HG03457 (cell line): ENCODE measurements at regions not wholly inside any gene's neighbourhood (a gene's known extent, or its start where the extent isn't known, plus 50 kb on each side); places are given as distances from the start of the nearest gene placed in this dataset.

Experiments used
- ATAC-seq: cut with Tn5 transposase; IDR thresholded peaks from one replicate; pipeline ENCODE4 v1.9.1; 2021; ENCODE audit warnings: moderate number of reproducible peaks; ENCODE audit not compliant: unreplicated experiment

- ATAC-seq, result no peak
Measured at GRCh38 chr10:33126742-33127141, 168.7 kb upstream of the ITGB1 start.

GRCh38 chr10:33125522-33126517, 167.8 kb upstream of the ITGB1 start:
- no peak for ATAC-seq

- no peak for ATAC-seq
Measured at GRCh38 chr10:33125111-33125510, 167.1 kb upstream of the ITGB1 start.

GRCh38 chr10:33123680-33124079, 165.7 kb upstream of the ITGB1 start:
- no peak for ATAC-seq

- no peak for ATAC-seq
Measured at GRCh38 chr10:33122014-33122809, 164.2 kb upstream of the ITGB1 start.

GRCh38 chr10:33120700-33121099, 162.7 kb upstream of the ITGB1 start:
- no peak for ATAC-seq

- no peak for ATAC-seq
Measured at GRCh38 chr10:33120275-33120674, 162.2 kb upstream of the ITGB1 start.

- ATAC-seq, result no peak
Measured at GRCh38 chr10:33117816-33118215, 159.8 kb upstream of the ITGB1 start.

GRCh38 chr10:33117230-33117629, 159.2 kb upstream of the ITGB1 start:
- ATAC-seq, result no peak

- no peak for ATAC-seq
Measured at GRCh38 chr10:33115738-33116719, 158.0 kb upstream of the ITGB1 start.

GRCh38 chr10:33114451-33114952, 156.5 kb upstream of the ITGB1 start:
- ATAC-seq, result no peak

- ATAC-seq, result no peak
Measured at GRCh38 chr10:33113466-33113865, 155.4 kb upstream of the ITGB1 start.

GRCh38 chr10:33112831-33113455, 154.9 kb upstream of the ITGB1 start:
- no peak for ATAC-seq

GRCh38 chr10:33111488-33112051, 153.5 kb upstream of the ITGB1 start:
- no peak for ATAC-seq

- no peak for ATAC-seq
Measured at GRCh38 chr10:33109788-33110469, 151.9 kb upstream of the ITGB1 start.

- no peak for ATAC-seq
Measured at GRCh38 chr10:33109384-33109783, 151.4 kb upstream of the ITGB1 start.

GRCh38 chr10:33107953-33108352, 149.9 kb upstream of the ITGB1 start:
- ATAC-seq, result no peak

- ATAC-seq, result no peak
Measured at GRCh38 chr10:33106767-33107166, 148.7 kb upstream of the ITGB1 start.

- no peak for ATAC-seq
Measured at GRCh38 chr10:33103863-33104379, 145.9 kb upstream of the ITGB1 start.
